ENCODE measurements at regions not wholly inside any gene's neighbourhood (a gene's known extent, or its start where the extent isn't known, plus 50 kb on each side); places are given as distances from the start of the nearest gene placed in this dataset.

DNA sequence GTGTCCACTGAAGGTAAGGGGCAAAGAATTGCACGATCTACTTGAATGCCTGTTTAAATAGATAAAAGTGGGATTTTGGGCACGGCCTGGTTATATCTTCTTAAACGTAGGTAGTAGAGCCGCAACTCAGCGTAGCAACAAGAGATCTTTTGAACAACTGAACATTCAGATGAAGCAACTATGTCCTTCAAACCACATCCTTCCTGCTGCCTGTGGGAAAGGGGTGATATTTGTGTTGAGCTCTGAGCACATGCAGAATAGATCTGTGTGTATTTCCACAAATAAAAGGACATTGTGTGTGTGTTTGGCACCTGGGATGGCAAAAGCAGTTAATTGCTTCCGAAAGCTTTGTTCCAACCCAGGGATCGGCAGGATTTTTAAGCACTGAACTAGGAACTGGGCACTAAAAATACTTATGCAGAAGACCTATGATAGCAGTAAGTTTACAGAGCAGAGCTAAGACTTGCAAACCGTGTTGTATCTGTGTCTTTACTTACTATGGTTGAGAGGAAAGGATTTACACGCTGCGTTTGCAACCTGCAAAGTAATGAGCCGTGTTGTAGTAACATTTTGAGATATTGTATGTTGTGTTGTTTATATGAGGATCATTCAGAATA, 333.4 kb downstream of the CHRM3 start:
- TF ChIP-seq, protein P1, sequence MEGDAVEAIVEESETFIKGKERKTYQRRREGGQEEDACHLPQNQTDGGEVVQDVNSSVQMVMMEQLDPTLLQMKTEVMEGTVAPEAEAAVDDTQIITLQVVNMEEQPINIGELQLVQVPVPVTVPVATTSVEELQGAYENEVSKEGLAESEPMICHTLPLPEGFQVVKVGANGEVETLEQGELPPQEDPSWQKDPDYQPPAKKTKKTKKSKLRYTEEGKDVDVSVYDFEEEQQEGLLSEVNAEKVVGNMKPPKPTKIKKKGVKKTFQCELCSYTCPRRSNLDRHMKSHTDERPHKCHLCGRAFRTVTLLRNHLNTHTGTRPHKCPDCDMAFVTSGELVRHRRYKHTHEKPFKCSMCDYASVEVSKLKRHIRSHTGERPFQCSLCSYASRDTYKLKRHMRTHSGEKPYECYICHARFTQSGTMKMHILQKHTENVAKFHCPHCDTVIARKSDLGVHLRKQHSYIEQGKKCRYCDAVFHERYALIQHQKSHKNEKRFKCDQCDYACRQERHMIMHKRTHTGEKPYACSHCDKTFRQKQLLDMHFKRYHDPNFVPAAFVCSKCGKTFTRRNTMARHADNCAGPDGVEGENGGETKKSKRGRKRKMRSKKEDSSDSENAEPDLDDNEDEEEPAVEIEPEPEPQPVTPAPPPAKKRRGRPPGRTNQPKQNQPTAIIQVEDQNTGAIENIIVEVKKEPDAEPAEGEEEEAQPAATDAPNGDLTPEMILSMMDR (IDR thresholded peaks at IDR 0.05; ENCODE audit: low read depth, low read length): no peak
- TF ChIP-seq POLR2A (IDR thresholded peaks at IDR 0.05; ENCODE audit: extremely low read depth, insufficient read length) (peak; percentile 62), MYC (IDR thresholded peaks at IDR 0.05; ENCODE audit: low read depth, low read length) (peak; percentile 89)
- TF ChIP-seq, protein P2, sequence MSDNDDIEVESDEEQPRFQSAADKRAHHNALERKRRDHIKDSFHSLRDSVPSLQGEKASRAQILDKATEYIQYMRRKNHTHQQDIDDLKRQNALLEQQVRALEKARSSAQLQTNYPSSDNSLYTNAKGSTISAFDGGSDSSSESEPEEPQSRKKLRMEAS (IDR thresholded peaks at IDR 0.05; ENCODE audit: low read depth, low read length): peak; percentile 80
- H3K4me3 ChIP-seq (ENCODE audit: low read depth, low read length): peak overlapping the region; percentile 89
- peak; percentile 91 for DNase-seq (ENCODE audit: low read depth)

DNA sequence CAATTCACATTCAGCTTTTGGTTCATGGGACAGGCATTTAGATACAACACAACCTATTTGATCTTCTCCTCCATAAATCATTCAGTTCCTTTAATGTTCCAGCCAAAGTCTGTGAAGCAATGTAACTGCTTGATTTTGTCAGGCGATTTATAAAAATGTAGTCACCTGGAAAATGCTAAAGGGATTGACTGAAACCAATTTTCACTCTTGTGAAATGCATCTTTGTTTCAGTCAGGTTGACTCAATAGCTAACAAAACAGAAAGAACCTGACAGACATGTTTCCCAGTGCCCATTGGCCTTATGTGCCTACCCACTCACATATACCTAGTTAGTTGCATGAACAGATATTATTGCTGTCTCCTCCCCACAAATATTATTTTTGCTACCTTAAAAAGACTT, 335.7 kb downstream of the CHRM3 start:
- no peak for DNase-seq (ENCODE audit: low read depth)
- no peak overlapping the region for H3K4me3 ChIP-seq (ENCODE audit: low read depth, low read length)
- TF ChIP-seq, protein P1 (IDR thresholded peaks at IDR 0.05; ENCODE audit: low read depth, low read length): no peak
- TF ChIP-seq, protein P2 (IDR thresholded peaks at IDR 0.05; ENCODE audit: low read depth, low read length): no peak
- no peak for TF ChIP-seq POLR2A (IDR thresholded peaks at IDR 0.05; ENCODE audit: extremely low read depth, insufficient read length)
- no peak for TF ChIP-seq MYC (IDR thresholded peaks at IDR 0.05; ENCODE audit: low read depth, low read length)

DNA sequence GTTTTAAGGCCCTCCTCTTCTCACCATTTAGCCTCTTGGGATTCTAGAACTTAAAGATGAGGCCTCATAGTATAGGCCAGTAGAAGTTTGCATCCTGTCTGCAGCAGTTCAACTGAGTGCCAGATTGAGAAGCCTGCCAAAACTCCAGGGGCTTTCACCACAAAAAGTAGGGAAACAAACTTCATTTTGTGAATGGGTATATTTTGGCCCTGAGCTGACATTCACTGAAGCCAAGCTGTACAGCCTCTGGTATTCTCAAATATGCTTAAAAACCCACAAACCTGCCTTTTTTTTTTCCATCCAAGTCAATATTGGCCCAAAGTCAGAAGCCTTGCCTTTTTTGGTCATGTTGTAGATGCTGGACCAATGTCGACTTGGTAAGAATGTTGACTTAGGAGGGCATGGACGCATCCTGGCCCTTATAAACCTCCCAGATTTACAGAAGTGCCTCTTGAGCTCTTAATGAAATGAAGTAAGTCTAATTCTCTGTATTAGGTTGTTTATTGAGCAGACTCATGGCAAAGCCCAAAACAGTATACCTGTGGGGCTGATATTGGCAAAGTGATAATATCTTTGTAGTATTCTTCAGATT, 337.5 kb downstream of the CHRM3 start:
- TF ChIP-seq, protein P1 (IDR thresholded peaks at IDR 0.05; ENCODE audit: low read depth, low read length): no peak
- no peak for TF ChIP-seq MYC (IDR thresholded peaks at IDR 0.05; ENCODE audit: low read depth, low read length)
- TF ChIP-seq, protein P2 (IDR thresholded peaks at IDR 0.05; ENCODE audit: low read depth, low read length): no peak
- no peak for TF ChIP-seq POLR2A (IDR thresholded peaks at IDR 0.05; ENCODE audit: extremely low read depth, insufficient read length)
- H3K4me3 ChIP-seq (ENCODE audit: low read depth, low read length): no peak overlapping the region
- no peak for DNase-seq (ENCODE audit: low read depth)

DNA sequence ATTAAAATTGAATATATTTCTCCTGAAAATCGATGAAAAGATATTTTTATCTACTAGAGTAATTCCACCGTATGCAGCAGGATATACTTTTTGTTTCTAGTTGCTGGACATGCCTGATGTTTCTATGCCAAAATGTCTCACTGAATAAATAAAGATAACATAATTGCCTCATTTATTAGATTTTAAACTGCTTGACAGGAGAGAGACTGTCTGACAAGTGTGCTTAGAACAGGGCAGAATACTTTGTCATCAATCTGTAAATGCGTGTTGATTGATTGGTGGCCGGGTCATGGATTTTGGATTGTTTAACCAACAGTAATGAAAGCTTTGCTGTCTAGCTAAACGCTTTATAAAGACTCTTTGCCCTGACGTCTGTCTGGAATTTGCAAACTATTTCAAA, 339.0 kb downstream of the CHRM3 start:
- DNase-seq (ENCODE audit: low read depth): no peak
- H3K4me3 ChIP-seq (ENCODE audit: low read depth, low read length): no peak overlapping the region
- TF ChIP-seq MYC (IDR thresholded peaks at IDR 0.05; ENCODE audit: low read depth, low read length) (no peak), POLR2A (IDR thresholded peaks at IDR 0.05; ENCODE audit: extremely low read depth, insufficient read length) (no peak)
- TF ChIP-seq, protein P1 (IDR thresholded peaks at IDR 0.05; ENCODE audit: low read depth, low read length): no peak
- TF ChIP-seq, protein P2 (IDR thresholded peaks at IDR 0.05; ENCODE audit: low read depth, low read length): no peak

DNA sequence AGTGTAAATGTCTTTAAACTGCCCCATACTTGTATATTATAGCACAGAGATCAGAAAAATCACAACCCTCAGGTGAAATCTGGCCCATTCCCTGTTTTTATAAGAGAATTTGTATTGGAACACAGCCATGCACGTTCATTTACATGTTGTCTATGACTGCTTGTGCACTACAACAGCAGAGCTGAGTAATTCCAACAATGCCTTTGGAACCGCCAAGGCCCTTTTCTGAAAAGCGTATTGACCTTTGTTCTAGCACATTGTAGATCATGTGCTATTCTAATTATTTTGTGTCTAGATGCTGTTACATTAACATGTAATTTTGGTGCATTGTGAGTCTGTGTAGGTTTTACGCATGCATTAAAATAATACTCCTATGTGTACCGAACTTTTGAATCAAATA, 339.6 kb downstream of the CHRM3 start:
- no peak for DNase-seq (ENCODE audit: low read depth)
- TF ChIP-seq, protein P2 (IDR thresholded peaks at IDR 0.05; ENCODE audit: low read depth, low read length): no peak
- TF ChIP-seq POLR2A (IDR thresholded peaks at IDR 0.05; ENCODE audit: extremely low read depth, insufficient read length) (no peak), MYC (IDR thresholded peaks at IDR 0.05; ENCODE audit: low read depth, low read length) (no peak)
- TF ChIP-seq, protein P1 (IDR thresholded peaks at IDR 0.05; ENCODE audit: low read depth, low read length): no peak

More for the DNA sequence above, 339.6 kb downstream of the CHRM3 start:
- no peak overlapping the region for H3K4me3 ChIP-seq (ENCODE audit: low read depth, low read length)
